ENCODE measurements at regions not wholly inside any gene's neighbourhood (a gene's known extent, or its start where the extent isn't known, plus 50 kb on each side); places are given as distances from the start of the nearest gene placed in this dataset.

DNA sequence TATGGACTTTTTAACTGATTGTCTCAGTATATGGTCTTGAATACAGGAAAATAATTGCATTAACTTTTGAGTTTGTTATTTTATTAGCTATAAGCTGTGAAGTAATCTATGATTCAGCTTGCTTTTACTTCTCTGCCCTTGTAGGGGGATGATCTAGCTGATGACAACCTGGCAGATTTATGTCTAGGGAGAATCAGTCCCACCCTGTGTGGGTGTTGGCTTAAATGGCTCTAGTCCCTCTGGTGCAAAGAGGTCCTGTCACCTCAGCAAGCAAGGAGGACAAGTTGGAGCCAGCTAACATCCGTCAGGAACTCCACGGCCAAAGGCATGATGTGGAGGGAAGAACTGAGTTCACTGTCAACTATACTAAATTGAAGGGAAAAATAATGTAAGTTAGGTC is 495.3 kb downstream of the BMP2 start:
- no peaks in the 10 kb centered on the region for H3K36me3 ChIP-seq
- H3K4me3 ChIP-seq, result no peak overlapping the region
- H3K27me3 ChIP-seq (ENCODE audit: low read depth), result no peaks in the 10 kb centered on the region
- H3K4me1 ChIP-seq, result no peaks in the 10 kb centered on the region
- DNase-seq (no peak), ATAC-seq (no peak)
- intact Hi-C loops (cut with DNase I), result no loop called here
- H3K27ac ChIP-seq, result no peak overlapping the region
- TF ChIP-seq, protein P1, sequence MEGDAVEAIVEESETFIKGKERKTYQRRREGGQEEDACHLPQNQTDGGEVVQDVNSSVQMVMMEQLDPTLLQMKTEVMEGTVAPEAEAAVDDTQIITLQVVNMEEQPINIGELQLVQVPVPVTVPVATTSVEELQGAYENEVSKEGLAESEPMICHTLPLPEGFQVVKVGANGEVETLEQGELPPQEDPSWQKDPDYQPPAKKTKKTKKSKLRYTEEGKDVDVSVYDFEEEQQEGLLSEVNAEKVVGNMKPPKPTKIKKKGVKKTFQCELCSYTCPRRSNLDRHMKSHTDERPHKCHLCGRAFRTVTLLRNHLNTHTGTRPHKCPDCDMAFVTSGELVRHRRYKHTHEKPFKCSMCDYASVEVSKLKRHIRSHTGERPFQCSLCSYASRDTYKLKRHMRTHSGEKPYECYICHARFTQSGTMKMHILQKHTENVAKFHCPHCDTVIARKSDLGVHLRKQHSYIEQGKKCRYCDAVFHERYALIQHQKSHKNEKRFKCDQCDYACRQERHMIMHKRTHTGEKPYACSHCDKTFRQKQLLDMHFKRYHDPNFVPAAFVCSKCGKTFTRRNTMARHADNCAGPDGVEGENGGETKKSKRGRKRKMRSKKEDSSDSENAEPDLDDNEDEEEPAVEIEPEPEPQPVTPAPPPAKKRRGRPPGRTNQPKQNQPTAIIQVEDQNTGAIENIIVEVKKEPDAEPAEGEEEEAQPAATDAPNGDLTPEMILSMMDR (IDR thresholded peaks at IDR 0.05), result no peak
- no peaks in the 10 kb centered on the region for H3K9me3 ChIP-seq

DNA sequence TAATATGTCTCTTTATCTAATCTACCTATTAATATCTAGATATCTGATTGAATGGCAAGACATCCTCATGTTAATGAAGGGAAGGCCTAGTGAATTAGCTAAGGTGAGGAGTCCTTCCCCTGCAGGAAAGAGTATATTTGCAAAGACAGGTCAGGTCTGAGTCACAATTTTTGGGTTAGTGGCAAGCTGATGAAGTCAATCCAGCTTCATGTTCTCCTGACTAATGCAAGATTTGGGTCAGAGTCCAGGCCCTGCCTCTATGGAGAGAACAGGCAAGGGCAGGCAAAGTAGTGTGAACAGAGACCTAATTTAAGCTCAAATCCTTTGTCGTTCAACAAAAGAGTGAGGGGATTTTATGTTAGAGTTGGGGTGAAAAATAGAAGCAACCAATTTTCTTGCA is 496.7 kb downstream of the BMP2 start:
- TF ChIP-seq, protein P1 (IDR thresholded peaks at IDR 0.05), result no peak
- no peaks in the 10 kb centered on the region for H3K36me3 ChIP-seq
- DNase-seq, result no peak
- no peaks in the 10 kb centered on the region for H3K9me3 ChIP-seq
- H3K4me3 ChIP-seq, result no peak overlapping the region
- ATAC-seq, result no peak
- intact Hi-C loops (cut with DNase I), result no loop called here
- no peaks in the 10 kb centered on the region for H3K27me3 ChIP-seq (ENCODE audit: low read depth)
- no peak overlapping the region for H3K27ac ChIP-seq
- H3K4me1 ChIP-seq, result no peaks in the 10 kb centered on the region

DNA sequence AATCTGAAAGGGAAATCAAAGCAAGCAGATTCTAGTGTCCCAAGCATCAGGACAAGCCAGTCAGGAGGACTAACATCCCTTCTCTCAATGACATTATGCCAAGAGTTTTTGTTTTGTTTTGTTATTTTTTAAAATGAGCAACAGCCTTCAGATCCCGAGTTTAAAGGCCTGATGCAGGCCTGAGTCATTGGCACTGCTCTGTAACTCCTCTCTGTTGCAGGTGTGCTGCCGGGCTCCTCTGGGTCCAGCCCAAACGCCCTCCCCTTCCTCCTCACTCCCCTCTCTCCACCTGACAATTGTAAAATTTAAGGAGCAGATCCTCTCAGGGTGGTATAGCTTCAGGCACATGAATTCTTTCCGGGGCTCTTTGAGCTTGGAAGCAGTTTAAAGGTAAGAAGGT is 502.0 kb downstream of the BMP2 start:
- intact Hi-C loops (cut with DNase I), result no loop called here
- no peaks in the 10 kb centered on the region for H3K27me3 ChIP-seq (ENCODE audit: low read depth)
- H3K27ac ChIP-seq, result no peak overlapping the region
- no peaks in the 10 kb centered on the region for H3K4me1 ChIP-seq
- TF ChIP-seq, protein P1 (IDR thresholded peaks at IDR 0.05), result no peak
- DNase-seq, result no peak
- no peaks in the 10 kb centered on the region for H3K36me3 ChIP-seq
- no peak overlapping the region for H3K4me3 ChIP-seq
- H3K9me3 ChIP-seq, result no peaks in the 10 kb centered on the region
- ATAC-seq, result no peak

DNA sequence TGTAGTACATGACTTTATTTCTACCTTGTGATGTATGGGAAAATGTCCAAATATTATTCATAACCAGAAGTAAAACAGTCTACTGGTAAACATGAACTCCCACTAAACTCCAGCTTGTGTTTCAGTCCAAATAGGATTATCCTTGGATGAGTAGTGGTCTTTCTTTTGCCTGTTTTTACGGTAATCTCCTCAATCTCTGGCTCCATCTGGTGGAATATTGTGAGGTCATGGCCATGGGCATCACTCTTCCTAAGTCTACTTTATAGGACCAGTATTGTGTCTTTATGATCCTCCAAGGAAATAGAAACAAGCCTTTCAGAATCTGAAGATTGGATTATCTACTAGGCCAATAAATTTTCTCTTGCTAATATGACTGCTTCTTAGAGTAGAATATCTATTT is 505.0 kb downstream of the BMP2 start:
- Histone ChIP-seq H3K4me1 (no peaks in the 10 kb centered on the region), H3K27ac (no peak overlapping the region), H3K4me3 (no peak overlapping the region), H3K9me3 (no peaks in the 10 kb centered on the region), H3K27me3 (ENCODE audit: low read depth) (no peaks in the 10 kb centered on the region), H3K36me3 (no peaks in the 10 kb centered on the region)
- DNase-seq, result no peak
- no peak for ATAC-seq
- intact Hi-C loops (cut with DNase I), result no loop called here
- TF ChIP-seq, protein P1 (IDR thresholded peaks at IDR 0.05), result no peak

DNA sequence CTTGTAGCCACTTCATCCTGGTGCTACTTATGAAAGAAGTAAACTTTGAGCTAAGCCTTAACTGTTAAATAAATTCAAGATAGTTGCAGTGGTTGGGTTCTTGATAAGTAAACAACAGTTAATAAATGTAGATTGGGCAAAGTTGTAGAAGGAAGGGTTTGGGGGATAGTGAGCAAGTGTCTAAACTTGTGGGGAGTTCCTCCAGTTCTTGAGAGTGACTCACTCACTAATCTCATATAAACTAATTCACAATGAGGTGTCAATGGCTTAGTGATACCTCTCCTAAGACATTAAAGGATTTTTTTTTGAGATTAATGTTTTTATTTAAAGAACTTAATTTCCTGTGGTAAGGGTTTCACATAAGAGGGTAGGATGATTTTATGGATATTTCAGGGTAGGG is 507.4 kb downstream of the BMP2 start:
- H3K9me3 ChIP-seq, result no peaks in the 10 kb centered on the region
- DNase-seq, result no peak
- ATAC-seq, result no peak
- intact Hi-C loops (cut with DNase I), result no loop called here
- no peaks in the 10 kb centered on the region for H3K27me3 ChIP-seq (ENCODE audit: low read depth)
- no peaks in the 10 kb centered on the region for H3K36me3 ChIP-seq
- H3K27ac ChIP-seq, result no peak overlapping the region
- H3K4me1 ChIP-seq, result no peaks in the 10 kb centered on the region
- H3K4me3 ChIP-seq, result no peak overlapping the region
- TF ChIP-seq, protein P1 (IDR thresholded peaks at IDR 0.05), result no peak

DNA sequence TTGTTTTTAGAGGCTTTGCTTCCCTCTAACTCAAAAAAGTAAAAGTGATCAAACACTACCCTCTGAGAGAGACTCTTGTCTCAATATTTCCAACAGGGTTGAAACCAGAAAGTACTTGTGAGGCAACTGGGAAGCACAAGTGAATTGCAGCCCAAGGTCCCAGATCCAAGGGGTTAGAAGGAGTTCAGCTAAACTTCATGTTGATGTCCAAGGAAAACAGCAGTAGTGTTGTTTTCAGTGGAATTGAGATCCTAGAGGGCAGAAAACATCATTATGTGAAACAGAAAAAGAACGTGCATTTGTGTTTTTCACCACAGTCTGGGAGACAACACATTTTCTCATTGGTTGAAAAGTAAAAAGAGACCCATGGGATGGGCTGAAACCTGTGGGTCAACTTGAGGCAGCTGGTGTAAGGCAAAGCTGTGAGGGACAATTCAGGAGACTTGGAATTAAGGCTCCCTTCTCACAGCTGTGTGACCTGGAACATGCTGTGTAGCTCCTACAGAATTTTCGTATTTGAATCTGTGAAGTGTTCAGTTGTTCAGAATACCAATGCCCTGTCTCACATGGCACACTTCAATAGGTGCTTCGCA is 508.3 kb downstream of the BMP2 start:
- DNase-seq (no peak), ATAC-seq (no peak)
- Histone ChIP-seq H3K9me3 (no peaks in the 10 kb centered on the region), H3K36me3 (no peaks in the 10 kb centered on the region), H3K27ac (no peak overlapping the region), H3K4me3 (no peak overlapping the region), H3K27me3 (ENCODE audit: low read depth) (no peaks in the 10 kb centered on the region), H3K4me1 (no peaks in the 10 kb centered on the region)
- intact Hi-C loops (cut with DNase I), result no loop called here
- TF ChIP-seq, protein P1 (IDR thresholded peaks at IDR 0.05), result no peak
